ENCODE measurements at regions not wholly inside any gene's neighbourhood (a gene's known extent, or its start where the extent isn't known, plus 50 kb on each side); places are given as distances from the start of the nearest gene placed in this dataset.

GRCh38 chr4:94112644-94113043, 95.0 kb upstream of the SMARCAD1 start:
- 74% methylated on average over 1 of the region's 1 CpG for WGBS
- Histone ChIP-seq H3K36me3 (no peaks in the 10 kb centered on the region), H3K9me3 (peaks cover 3% of the 10 kb centered on the region), H3K27me3 (no peaks in the 10 kb centered on the region), H3K27ac (no peak overlapping the region), H3K4me1 (no peaks in the 10 kb centered on the region), H3K4me3 (no peak overlapping the region)
- no peak for DNase-seq (ENCODE audit: low spot score in 2 of 2)
- TF ChIP-seq CTCF (IDR thresholded peaks at IDR 0.05), result no peak
- no peak for TF ChIP-seq POLR2AphosphoS5 (IDR thresholded peaks at IDR 0.05)
- no peak for TF ChIP-seq POLR2A (IDR thresholded peaks at IDR 0.05)
- TF ChIP-seq EP300 (IDR thresholded peaks at IDR 0.05), result no peak

GRCh38 chr4:94115687-94116086, 92.0 kb upstream of the SMARCAD1 start:
- Histone ChIP-seq H3K27ac (no peak overlapping the region), H3K4me3 (no peak overlapping the region), H3K36me3 (no peaks in the 10 kb centered on the region), H3K4me1 (no peaks in the 10 kb centered on the region), H3K27me3 (no peaks in the 10 kb centered on the region), H3K9me3 (no peaks in the 10 kb centered on the region)
- WGBS, result 66% methylated on average over 2 of the region's 2 CpGs
- DNase-seq (ENCODE audit: low spot score in 2 of 2), result no peak
- TF ChIP-seq CTCF (IDR thresholded peaks at IDR 0.05), result no peak

GRCh38 chr4:94116842-94117241, 90.8 kb upstream of the SMARCAD1 start:
- Histone ChIP-seq H3K27ac (no peak overlapping the region), H3K4me3 (no peak overlapping the region), H3K4me1 (no peaks in the 10 kb centered on the region), H3K9me3 (no peaks in the 10 kb centered on the region), H3K27me3 (no peaks in the 10 kb centered on the region), H3K36me3 (no peaks in the 10 kb centered on the region)
- DNase-seq (ENCODE audit: low spot score in 2 of 2), result no peak
- no peak for TF ChIP-seq EP300 (IDR thresholded peaks at IDR 0.05)
- no peak for TF ChIP-seq POLR2AphosphoS5 (IDR thresholded peaks at IDR 0.05)
- no peak for TF ChIP-seq CTCF (IDR thresholded peaks at IDR 0.05)
- no peak for TF ChIP-seq POLR2A (IDR thresholded peaks at IDR 0.05)
- WGBS, result 75% methylated on average over 2 of the region's 2 CpGs

GRCh38 chr4:94126669-94127068, 81.0 kb upstream of the SMARCAD1 start:
- Histone ChIP-seq H3K27me3 (no peaks in the 10 kb centered on the region), H3K9me3 (no peaks in the 10 kb centered on the region), H3K27ac (no peak overlapping the region), H3K4me3 (no peak overlapping the region), H3K36me3 (no peaks in the 10 kb centered on the region), H3K4me1 (no peaks in the 10 kb centered on the region)
- WGBS, result 62% methylated on average over 4 of the region's 4 CpGs
- no peak for DNase-seq (ENCODE audit: low spot score in 2 of 2)
- TF ChIP-seq EP300 (IDR thresholded peaks at IDR 0.05), result no peak
- no peak for TF ChIP-seq POLR2A (IDR thresholded peaks at IDR 0.05)
- no peak for TF ChIP-seq POLR2AphosphoS5 (IDR thresholded peaks at IDR 0.05)
- no peak for TF ChIP-seq CTCF (IDR thresholded peaks at IDR 0.05)

- H3K9me3 ChIP-seq, result no peaks in the 10 kb centered on the region
- no peaks in the 10 kb centered on the region for H3K4me1 ChIP-seq
- TF ChIP-seq POLR2A (IDR thresholded peaks at IDR 0.05) (no peak), POLR2AphosphoS5 (IDR thresholded peaks at IDR 0.05) (no peak), CTCF (IDR thresholded peaks at IDR 0.05) (peak in 1 of 2 donors; percentile 28)
- no peak for DNase-seq (ENCODE audit: low spot score in 2 of 2)
- WGBS, result 27% methylated on average over 3 of the region's 3 CpGs
- no peak overlapping the region for H3K4me3 ChIP-seq
- no peaks in the 10 kb centered on the region for H3K36me3 ChIP-seq
- H3K27me3 ChIP-seq, result no peaks in the 10 kb centered on the region
- H3K27ac ChIP-seq, result no peak overlapping the region
Observed at GRCh38 chr4:94127707-94128328, 79.8 kb upstream of the SMARCAD1 start.

All from suprapubic skin (tissue), 4 donors.